CD4-positive, alpha-beta T cell (primary cell): ENCODE measurements at regions not wholly inside any gene's neighbourhood (a gene's known extent, or its start where the extent isn't known, plus 50 kb on each side); places are given as distances from the start of the nearest gene placed in this dataset.

Experiments used
- ATAC-seq: fragments of 200-7000 bp; cut with Tn5 transposase; one replicate; pipeline ENCODE4 v1.10.0; 2022; ENCODE audit warnings: mild to moderate bottlenecking; ENCODE audit not compliant: poor library complexity
- CTCF ChIA-PET: fragments of 350-600 bp; sonication (Branson Sonifier 250); formaldehyde crosslinking; loops from one replicate; lab custom pipeline; 2021; ENCODE audit warnings: antibody characterized with exemption, inconsistent platforms; lab: Charles Lee
- POLR2A ChIA-PET: fragments of 350-600 bp; sonication (Branson Sonifier 250); formaldehyde crosslinking; loops from one replicate; lab custom pipeline; 2021; ENCODE audit warnings: antibody characterized with exemption, inconsistent platforms; lab: Charles Lee
- DNase-seq, 14 experiments: peaks; one replicate each; pipeline ENCODE4 v3.0.0-alpha.2; 2013 to 2020; ENCODE audit warnings: mixed read lengths in 2 of 14
- H3K27ac ChIP-seq, 2 donors: one replicate each; pipeline versions ENCODE4 v1.5.1 to v1.7.0; 2013; ENCODE audit warnings: low read length in 2 of 2, low read depth in 1 of 2, mild to moderate bottlenecking in 1 of 2
- H3K27me3 ChIP-seq, 2 experiments: 1 replicate in 1 of 2; 2 replicates in 1 of 2; pipeline versions ENCODE4 v1.6.1 to v1.7.0; 2013; ENCODE audit warnings: low read length in 2 of 2, control low read depth in 1 of 2, mild to moderate bottlenecking in 1 of 2, moderate library complexity in 1 of 2; ENCODE audit not compliant: insufficient read depth in 2 of 2, control insufficient read depth in 1 of 2
- H3K36me3 ChIP-seq: one replicate; pipeline ENCODE4 v1.6.1; 2013; ENCODE audit warnings: low read length, control low read depth; ENCODE audit not compliant: insufficient read depth
- H3K4me1 ChIP-seq: one replicate; pipeline ENCODE4 v1.6.1; 2013; ENCODE audit warnings: low read length, control low read depth; ENCODE audit not compliant: insufficient read depth
- H3K4me3 ChIP-seq: one replicate; pipeline ENCODE4 v1.5.1; 2013; ENCODE audit warnings: mild to moderate bottlenecking, low read length, moderate library complexity
- H3K9me3 ChIP-seq, 2 experiments: 1 replicate in 1 of 2; 2 replicates in 1 of 2; pipeline versions ENCODE4 v1.6.1 to v1.7.0; 2013; ENCODE audit warnings: low read length in 2 of 2, mild to moderate bottlenecking in 2 of 2, control low read depth in 1 of 2, moderate library complexity in 1 of 2; ENCODE audit not compliant: control insufficient read depth in 1 of 2, insufficient read depth in 1 of 2
- H3K27ac Mint-ChIP-seq: one replicate; pipeline ENCODE4 v1.8.0; 2020; ENCODE audit warnings: mixed read lengths
- H3K27me3 Mint-ChIP-seq: one replicate; pipeline ENCODE4 v1.8.0; 2021; ENCODE audit warnings: mixed read lengths
- H3K36me3 Mint-ChIP-seq: one replicate; pipeline ENCODE4 v1.8.0; 2021; ENCODE audit warnings: low read depth, mixed read lengths
- H3K4me1 Mint-ChIP-seq: one replicate; pipeline ENCODE4 v1.8.0; 2021; ENCODE audit warnings: low read depth, mixed read lengths
- H3K4me3 Mint-ChIP-seq: one replicate; pipeline ENCODE4 v1.8.0; 2020; ENCODE audit warnings: mild to moderate bottlenecking, mixed read lengths
- H3K9me3 Mint-ChIP-seq: one replicate; pipeline ENCODE4 v1.8.0; 2020; ENCODE audit warnings: mixed read lengths
- intact Hi-C, 2 experiments: fragments of 100-400 bp; cut with DNase I in 1 of 2; cut with micrococcal nuclease in 1 of 2; formaldehyde crosslinking; loops; one replicate each; pipeline versions ENCODE4 v1.15.1 to v1.9.0; 2023 to 2025; cut with DNase I, micrococcal nuclease
- TF ChIP-seq, protein P1 (sequence below): fragments of 200-600 bp; IDR thresholded peaks from one replicate; pipeline ENCODE4 v1.8.0; 2022; ENCODE audit warnings: antibody characterized with exemption, mild to moderate bottlenecking

DNA sequence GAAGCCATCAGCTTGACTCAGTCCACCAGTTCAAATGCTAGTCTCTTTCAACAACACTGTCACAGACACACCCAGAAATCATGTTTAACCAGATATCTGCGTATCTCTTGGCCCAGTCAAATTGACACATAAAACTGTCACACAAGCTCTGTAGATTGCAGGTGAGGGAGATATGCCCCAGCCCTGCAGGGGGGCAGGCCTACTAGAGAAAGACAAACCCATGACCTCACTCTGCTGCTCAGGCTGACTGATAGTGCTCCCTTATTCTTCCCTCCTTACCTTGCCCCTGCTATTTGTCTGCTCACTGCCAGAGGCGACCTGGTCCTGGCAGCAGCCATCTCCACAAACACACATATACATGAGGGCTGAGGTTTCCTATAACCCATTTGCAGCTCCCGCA is 351.3 kb downstream of the DRD1 start:
- ChIA-PET CTCF (no interaction called here), POLR2A (no interaction called here)
- Mint-ChIP-seq H3K27ac (no peak overlapping the region), H3K4me3 (no peak overlapping the region), H3K27me3 (peaks cover 39% of the 10 kb centered on the region), H3K4me1 (no peaks in the 10 kb centered on the region), H3K9me3 (no peaks in the 10 kb centered on the region), H3K36me3 (no peaks in the 10 kb centered on the region)
- no peaks in the 10 kb centered on the region for H3K36me3 ChIP-seq
- TF ChIP-seq, protein P1, sequence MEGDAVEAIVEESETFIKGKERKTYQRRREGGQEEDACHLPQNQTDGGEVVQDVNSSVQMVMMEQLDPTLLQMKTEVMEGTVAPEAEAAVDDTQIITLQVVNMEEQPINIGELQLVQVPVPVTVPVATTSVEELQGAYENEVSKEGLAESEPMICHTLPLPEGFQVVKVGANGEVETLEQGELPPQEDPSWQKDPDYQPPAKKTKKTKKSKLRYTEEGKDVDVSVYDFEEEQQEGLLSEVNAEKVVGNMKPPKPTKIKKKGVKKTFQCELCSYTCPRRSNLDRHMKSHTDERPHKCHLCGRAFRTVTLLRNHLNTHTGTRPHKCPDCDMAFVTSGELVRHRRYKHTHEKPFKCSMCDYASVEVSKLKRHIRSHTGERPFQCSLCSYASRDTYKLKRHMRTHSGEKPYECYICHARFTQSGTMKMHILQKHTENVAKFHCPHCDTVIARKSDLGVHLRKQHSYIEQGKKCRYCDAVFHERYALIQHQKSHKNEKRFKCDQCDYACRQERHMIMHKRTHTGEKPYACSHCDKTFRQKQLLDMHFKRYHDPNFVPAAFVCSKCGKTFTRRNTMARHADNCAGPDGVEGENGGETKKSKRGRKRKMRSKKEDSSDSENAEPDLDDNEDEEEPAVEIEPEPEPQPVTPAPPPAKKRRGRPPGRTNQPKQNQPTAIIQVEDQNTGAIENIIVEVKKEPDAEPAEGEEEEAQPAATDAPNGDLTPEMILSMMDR = no peak
- ATAC-seq (no peak), DNase-seq (no peak)
- intact Hi-C loops = no loop called here
- H3K9me3 ChIP-seq = peaks cover 0 to 7% of the 10 kb centered on the region in 2 experiments
- no peak overlapping the region for H3K4me3 ChIP-seq
- H3K27me3 ChIP-seq = no peaks in the 10 kb centered on the region
- H3K27ac ChIP-seq = no peak overlapping the region
- no peaks in the 10 kb centered on the region for H3K4me1 ChIP-seq

DNA sequence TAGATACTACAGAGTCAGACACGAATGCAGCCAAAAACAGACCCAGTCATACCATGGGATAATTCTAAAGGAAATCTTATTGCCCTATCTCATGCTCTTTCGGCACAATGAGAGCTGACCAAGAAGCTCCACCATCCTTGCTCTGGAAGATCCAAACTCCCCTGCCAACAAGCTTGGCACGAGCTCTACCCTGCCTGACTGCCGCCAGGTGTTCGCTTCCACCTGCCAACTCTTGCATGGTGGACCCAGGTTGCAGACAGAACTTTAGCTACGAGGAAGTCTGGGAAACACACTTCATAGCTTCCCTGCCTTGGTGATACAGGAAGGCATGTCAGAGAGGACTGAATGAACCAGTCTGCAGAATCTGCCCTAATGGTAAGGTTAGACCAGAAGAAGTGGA is 355.0 kb downstream of the DRD1 start:
- Histone ChIP-seq H3K27ac (no peak overlapping the region), H3K4me1 (no peaks in the 10 kb centered on the region), H3K36me3 (no peaks in the 10 kb centered on the region), H3K9me3 (peaks cover 0 to 7% of the 10 kb centered on the region in 2 experiments), H3K27me3 (no peaks in the 10 kb centered on the region), H3K4me3 (no peak overlapping the region)
- H3K4me1 Mint-ChIP-seq = no peaks in the 10 kb centered on the region
- intact Hi-C loops = no loop called here
- no peak for DNase-seq
- ChIA-PET POLR2A (no interaction called here), CTCF (no interaction called here)
- TF ChIP-seq, protein P1 = no peak
- H3K27ac Mint-ChIP-seq = no peak overlapping the region
- H3K9me3 Mint-ChIP-seq = no peaks in the 10 kb centered on the region
- H3K36me3 Mint-ChIP-seq = no peaks in the 10 kb centered on the region
- no peak overlapping the region for H3K4me3 Mint-ChIP-seq
- no peak for ATAC-seq
- peaks cover 31% of the 10 kb centered on the region for H3K27me3 Mint-ChIP-seq

DNA sequence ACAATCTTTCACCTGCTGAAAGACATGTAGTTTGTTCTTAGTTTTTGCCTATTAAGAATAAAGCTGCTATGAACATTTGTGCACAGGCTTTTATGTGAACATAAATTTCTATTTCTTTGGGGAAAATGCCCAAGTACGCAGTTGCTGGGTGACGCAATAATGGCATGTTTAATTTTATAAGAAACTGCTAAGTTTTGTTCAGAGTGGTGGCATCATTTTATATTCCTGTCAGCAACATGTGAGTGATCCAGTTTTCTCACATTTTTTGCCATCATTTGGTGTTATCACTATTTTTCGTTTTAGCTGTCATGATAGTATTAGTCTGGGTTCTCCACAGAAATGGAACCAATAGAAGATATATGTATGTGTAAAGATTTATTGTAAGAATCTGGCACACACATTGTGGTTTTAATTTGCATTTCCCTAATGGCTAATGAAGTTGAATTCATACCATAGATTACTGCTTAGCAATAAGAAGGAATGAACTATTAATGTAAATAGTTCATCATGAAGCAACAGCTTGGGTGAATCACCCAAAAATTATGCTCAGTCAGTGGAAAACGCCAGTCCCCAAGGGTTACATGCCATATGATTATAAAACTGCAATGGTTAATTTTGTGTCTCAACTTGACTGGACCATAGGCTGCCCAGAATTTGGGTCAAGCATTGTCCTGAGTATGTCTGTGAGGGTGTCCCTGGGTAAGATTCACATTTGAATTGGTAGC is 358.6 kb downstream of the MSX2 start:
- no peak overlapping the region for H3K4me3 Mint-ChIP-seq
- CTCF ChIA-PET = no interaction called here
- peaks cover 24% of the 10 kb centered on the region for H3K27me3 Mint-ChIP-seq
- H3K4me1 Mint-ChIP-seq = no peaks in the 10 kb centered on the region
- no peaks in the 10 kb centered on the region for H3K36me3 ChIP-seq
- POLR2A ChIA-PET = no interaction called here
- H3K4me1 ChIP-seq = no peaks in the 10 kb centered on the region
- no peak overlapping the region for H3K27ac ChIP-seq
- H3K9me3 ChIP-seq = no peaks in the 10 kb centered on the region
- no peak overlapping the region for H3K27ac Mint-ChIP-seq
- DNase-seq (no peak), ATAC-seq (no peak)
- no peaks in the 10 kb centered on the region for H3K9me3 Mint-ChIP-seq
- H3K36me3 Mint-ChIP-seq = no peaks in the 10 kb centered on the region
- H3K4me3 ChIP-seq = no peak overlapping the region
- TF ChIP-seq, protein P1 = no peak
- intact Hi-C loops = no loop called here
- no peaks in the 10 kb centered on the region for H3K27me3 ChIP-seq
